ENCODE measurements at regions not wholly inside any gene's neighbourhood (a gene's known extent, or its start where the extent isn't known, plus 50 kb on each side); places are given as distances from the start of the nearest gene placed in this dataset.
"Not testable (repeated sequence)": the region's sequence is repeated elsewhere in the genome, so short reads cannot be mapped to it uniquely, and the experiment has no call there.

- CTCF ChIA-PET, result interaction anchor here (0.5 to 1.6 kb wide), 10 partner anchors 27 to 1033 kb away, joined by 3 to 14 read pairs (median 3); no protein-coding TSS in a partner anchor
- peak; percentile 87 for DNase-seq (ENCODE audit: unreplicated experiment)
- peak overlapping the region; percentile 83 for H3K4me3 Mint-ChIP-seq (ENCODE audit: unreplicated experiment)
- BruUV-seq (replicated peaks), result no TSS peak
- H3K9me3 Mint-ChIP-seq (ENCODE audit: unreplicated experiment), result no peaks in the 10 kb centered on the region
- peaks cover 22% of the 10 kb centered on the region for H3K4me1 Mint-ChIP-seq (ENCODE audit: insufficient read depth, unreplicated experiment)
- H3K27ac Mint-ChIP-seq (ENCODE audit: low read depth, unreplicated experiment), result peak overlapping the region; percentile 91
- TF ChIP-seq CTCF (IDR thresholded peaks at IDR 0.05; ENCODE audit: unreplicated experiment), result no peak
- H3K27me3 Mint-ChIP-seq (ENCODE audit: insufficient read depth, unreplicated experiment), result no peaks in the 10 kb centered on the region
- intact Hi-C loops (cut with micrococcal nuclease), result loop anchor here (1.0 to 5.0 kb wide), 6 partner anchors 26 to 368 kb away; no protein-coding TSS in a partner anchor
- POLR2A ChIA-PET, result interaction anchor here (0.6 to 5.9 kb wide), 31 partner anchors 9 to 1402 kb away, joined by 3 to 37 read pairs (median 3); a partner anchor contains a TSS
- peaks cover 11% of the 10 kb centered on the region for H3K36me3 Mint-ChIP-seq (ENCODE audit: insufficient read depth, unreplicated experiment)
These were observed 72.6 kb upstream of the ZNF184 start for GRCh38 chr6:27545271-27546046.

- intact Hi-C loops (cut with micrococcal nuclease), result loop anchor here (1.0 to 5.0 kb wide), 6 partner anchors 25 to 367 kb away; no protein-coding TSS in a partner anchor
- Mint-ChIP-seq H3K9me3 (ENCODE audit: unreplicated experiment) (no peaks in the 10 kb centered on the region), H3K27ac (ENCODE audit: low read depth, unreplicated experiment) (peak overlapping the region; percentile 91), H3K4me1 (ENCODE audit: insufficient read depth, unreplicated experiment) (peaks cover 22% of the 10 kb centered on the region), H3K4me3 (ENCODE audit: unreplicated experiment) (peak overlapping the region; percentile 83), H3K36me3 (ENCODE audit: insufficient read depth, unreplicated experiment) (peaks cover 11% of the 10 kb centered on the region), H3K27me3 (ENCODE audit: insufficient read depth, unreplicated experiment) (no peaks in the 10 kb centered on the region)
- POLR2A ChIA-PET, result interaction anchor here (0.5 to 5.9 kb wide), 31 partner anchors 9 to 1403 kb away, joined by 3 to 37 read pairs (median 3); a partner anchor contains a TSS
- CTCF ChIA-PET, result interaction anchor here (0.5 to 1.6 kb wide), 8 partner anchors 26 to 1032 kb away, joined by 3 to 14 read pairs (median 3); no protein-coding TSS in a partner anchor
- no peak for TF ChIP-seq CTCF (IDR thresholded peaks at IDR 0.05; ENCODE audit: unreplicated experiment)
- no TSS peak for BruUV-seq (replicated peaks)
- DNase-seq (ENCODE audit: unreplicated experiment), result peak; percentile 44
These were observed 71.8 kb upstream of the ZNF184 start for GRCh38 chr6:27544612-27545260.

GRCh38 chr6:27544135-27544534 lies 71.2 kb upstream of the ZNF184 start:
- H3K27me3 Mint-ChIP-seq (ENCODE audit: insufficient read depth, unreplicated experiment); BruUV-seq (replicated peaks); H3K9me3 Mint-ChIP-seq (ENCODE audit: unreplicated experiment): not testable (repeated sequence)
- peaks cover 11% of the 10 kb centered on the region for H3K36me3 Mint-ChIP-seq (ENCODE audit: insufficient read depth, unreplicated experiment)
- ChIA-PET CTCF (interaction anchor here (1.0 to 1.6 kb wide), 2 partner anchors 57 to 62 kb away, joined by 3 read pairs; no protein-coding TSS in a partner anchor), POLR2A (interaction anchor here (0.5 to 5.9 kb wide), 8 partner anchors 14 to 976 kb away, joined by 3 to 37 read pairs (median 4); no protein-coding TSS in a partner anchor)
- H3K4me3 Mint-ChIP-seq (ENCODE audit: unreplicated experiment), result peak overlapping the region; percentile 83
- intact Hi-C loops (cut with micrococcal nuclease), result loop anchor here (2.0 kb wide), 2 partner anchors 65 to 249 kb away; no protein-coding TSS in a partner anchor
- DNase-seq (ENCODE audit: unreplicated experiment), result peak; percentile 25
- peaks cover 22% of the 10 kb centered on the region for H3K4me1 Mint-ChIP-seq (ENCODE audit: insufficient read depth, unreplicated experiment)
- peak overlapping the region; percentile 91 for H3K27ac Mint-ChIP-seq (ENCODE audit: low read depth, unreplicated experiment)

- no peaks in the 10 kb centered on the region for H3K27me3 Mint-ChIP-seq (ENCODE audit: insufficient read depth, unreplicated experiment)
- H3K4me3 Mint-ChIP-seq (ENCODE audit: unreplicated experiment), result no peak overlapping the region
- BruUV-seq (replicated peaks), result no TSS peak
These were observed 69.6 kb upstream of the ZNF184 start for GRCh38 chr6:27542485-27542884.

More at GRCh38 chr6:27542485-27542884, 69.6 kb upstream of the ZNF184 start:
- ChIA-PET POLR2A (interaction anchor here (1.3 to 2.2 kb wide), 2 partner anchors 11 to 75 kb away, joined by 3 to 10 read pairs; no protein-coding TSS in a partner anchor), CTCF (no interaction called here)
- intact Hi-C loops (cut with micrococcal nuclease), result no loop called here
- peaks cover 22% of the 10 kb centered on the region for H3K4me1 Mint-ChIP-seq (ENCODE audit: insufficient read depth, unreplicated experiment)
- no peak overlapping the region for H3K27ac Mint-ChIP-seq (ENCODE audit: low read depth, unreplicated experiment)
- H3K36me3 Mint-ChIP-seq (ENCODE audit: insufficient read depth, unreplicated experiment), result peaks cover 11% of the 10 kb centered on the region
- H3K9me3 Mint-ChIP-seq (ENCODE audit: unreplicated experiment), result no peaks in the 10 kb centered on the region
- no peak for DNase-seq (ENCODE audit: unreplicated experiment)
- TF ChIP-seq CTCF (IDR thresholded peaks at IDR 0.05; ENCODE audit: unreplicated experiment), result no peak

Data from MCF 10A (cell line).